GM23338 (cell line): ENCODE measurements at regions not wholly inside any gene's neighbourhood (a gene's known extent, or its start where the extent isn't known, plus 50 kb on each side); places are given as distances from the start of the nearest gene placed in this dataset.
A peak's percentile ranks its signal among the peaks of the same experiment; 100 is the strongest.

Experiments
- ATAC-seq: fragments of 200-7000 bp; cut with Tn5 transposase; 3 replicates; pipeline ENCODE4 v1.9.1; 2020
- DNase-seq: peaks from one replicate; pipeline ENCODE4 v3.0.0-alpha.2; 2015; ENCODE audit warnings: low spot score
- H2AFZ ChIP-seq: fragments of 200-600 bp; sonication (generic); 2 replicates; pipeline ENCODE4 v1.8.0; 2016; ENCODE audit warnings: antibody characterized with exemption, mild to moderate bottlenecking, moderate library complexity
- H3F3A ChIP-seq: fragments of 200-600 bp; sonication (generic); replicated peaks from 2 replicates; pipeline ENCODE4 v1.8.0; 2017; ENCODE audit warnings: antibody characterized with exemption, mixed run types, low read depth
- H3K27ac ChIP-seq: fragments of 200-600 bp; sonication (generic); 2 replicates; pipeline ENCODE4 v1.6.1; 2016; ENCODE audit warnings: low read depth
- H3K27me3 ChIP-seq: fragments of 200-600 bp; sonication (generic); 2 replicates; pipeline ENCODE4 v1.8.0; 2016; ENCODE audit warnings: mild to moderate bottlenecking, mixed run types, moderate library complexity; ENCODE audit not compliant: insufficient read depth
- H3K36me3 ChIP-seq: fragments of 200-600 bp; sonication (generic); 2 replicates; pipeline ENCODE4 v1.8.0; 2016; ENCODE audit warnings: mild to moderate bottlenecking; ENCODE audit not compliant: insufficient read depth
- H3K4me1 ChIP-seq: fragments of 200-600 bp; sonication (generic); 2 replicates; pipeline ENCODE4 v1.8.0; 2016; ENCODE audit warnings: mild to moderate bottlenecking, moderate library complexity; ENCODE audit not compliant: insufficient read depth
- H3K4me2 ChIP-seq: fragments of 200-600 bp; sonication (generic); 2 replicates; pipeline ENCODE4 v1.7.1; 2017; ENCODE audit warnings: mixed run types
- H3K4me3 ChIP-seq: fragments of 200-600 bp; sonication (generic); 2 replicates; pipeline ENCODE4 v1.6.1; 2016; ENCODE audit warnings: mixed run types
- H3K79me2 ChIP-seq: fragments of 200-600 bp; sonication (generic); replicated peaks from 2 replicates; pipeline ENCODE4 v1.8.0; 2017; ENCODE audit warnings: mild to moderate bottlenecking; ENCODE audit not compliant: insufficient read depth
- H3K9me2 ChIP-seq: fragments of 200-600 bp; sonication (generic); 2 replicates; pipeline ENCODE4 v1.8.0; 2017; ENCODE audit not compliant: insufficient read depth
- H4K20me1 ChIP-seq: fragments of 200-600 bp; sonication (generic); replicated peaks from 2 replicates; pipeline ENCODE4 v1.8.0; 2017; ENCODE audit warnings: mild to moderate bottlenecking; ENCODE audit not compliant: insufficient read depth
- H3K27ac Mint-ChIP-seq: 2 replicates; pipeline ENCODE4 v1.8.0; 2020; ENCODE audit warnings: inconsistent platforms, mild to moderate bottlenecking, moderate library complexity, mixed read lengths
- H3K27me3 Mint-ChIP-seq: 3 replicates; pipeline ENCODE4 v1.8.0; 2022; ENCODE audit warnings: low read depth, mild to moderate bottlenecking, moderate library complexity, mixed read lengths, inconsistent platforms; ENCODE audit not compliant: insufficient read depth, poor library complexity
- H3K36me3 Mint-ChIP-seq: 3 replicates; pipeline ENCODE4 v1.8.0; 2021; ENCODE audit warnings: low read depth, mild to moderate bottlenecking, inconsistent platforms, moderate library complexity, mixed read lengths
- H3K4me1 Mint-ChIP-seq: 3 replicates; pipeline ENCODE4 v1.8.0; 2020; ENCODE audit warnings: mild to moderate bottlenecking, inconsistent platforms, mixed read lengths
- H3K4me3 Mint-ChIP-seq: 3 replicates; pipeline ENCODE4 v1.8.0; 2021; ENCODE audit warnings: moderate library complexity, mild to moderate bottlenecking, inconsistent platforms, mixed read lengths
- H3K9me3 Mint-ChIP-seq: 3 replicates; pipeline ENCODE4 v1.8.0; 2020; ENCODE audit warnings: moderate library complexity, mild to moderate bottlenecking, inconsistent platforms, mixed read lengths
- CREB1 ChIP-seq: fragments of 250-450 bp; sonication (Bioruptor Pico); IDR thresholded peaks from 2 replicates; pipeline ENCODE4 v1.5.0; 2020; ENCODE audit warnings: low read depth, mild to moderate bottlenecking, moderate library complexity
- JUNB ChIP-seq: IDR thresholded peaks from one replicate; pipeline ENCODE4 v1.6.1; 2016; ENCODE audit warnings: antibody characterized with exemption; ENCODE audit not compliant: unreplicated experiment
- NANOG ChIP-seq: IDR thresholded peaks from 2 replicates; pipeline ENCODE4 v1.6.1; 2016; ENCODE audit warnings: antibody characterized with exemption, borderline replicate concordance
- STAT1 ChIP-seq: IDR thresholded peaks from one replicate; pipeline ENCODE4 v1.6.1; 2016; ENCODE audit warnings: antibody characterized with exemption; ENCODE audit not compliant: unreplicated experiment
- ZNF114 ChIP-seq: fragments of 250-450 bp; sonication (Bioruptor Pico); IDR thresholded peaks from 2 replicates; pipeline ENCODE4 v1.5.0; 2020; ENCODE audit warnings: mild to moderate bottlenecking, moderate library complexity
- ZNF331 ChIP-seq: fragments of 250-450 bp; sonication (Bioruptor Pico); IDR thresholded peaks from 2 replicates; pipeline ENCODE4 v1.5.0; 2020; ENCODE audit warnings: low read depth, mild to moderate bottlenecking, moderate library complexity
- ZNF462 ChIP-seq: fragments of 250-450 bp; sonication (Bioruptor Pico); IDR thresholded peaks from 2 replicates; pipeline ENCODE4 v1.5.0; 2020; ENCODE audit warnings: mild to moderate bottlenecking, moderate library complexity

- TF ChIP-seq JUNB, result no peak
Observed at GRCh38 chr1:55535724-55536544, 320.8 kb upstream of the USP24 start (continued).

GRCh38 chr1:55534565-55535121 is 319.5 kb upstream of the USP24 start:
- TF ChIP-seq STAT1, result no peak
- TF ChIP-seq ZNF114 (CRISPR knock-in tag), result no peak
- no peak for ATAC-seq

GRCh38 chr1:55531644-55532043 is 316.5 kb upstream of the USP24 start:
- Mint-ChIP-seq H3K9me3 (no peaks in the 10 kb centered on the region; the same call in 2 of the 3 replicates), H3K4me3 (no peak overlapping the region)

More at GRCh38 chr1:55534565-55535121, 319.5 kb upstream of the USP24 start:
- no peak overlapping the region for H3K4me3 Mint-ChIP-seq
- Histone ChIP-seq H3K4me3 (no peak overlapping the region), H4K20me1 (no peaks in the 10 kb centered on the region), H3K9me2 (no peaks in the 10 kb centered on the region; the same call in 1 of the 2 replicates), H2AFZ (no peak overlapping the region), H3F3A (no peaks in the 10 kb centered on the region), H3K36me3 (no peaks in the 10 kb centered on the region), H3K79me2 (no peaks in the 10 kb centered on the region), H3K27ac (no peak overlapping the region), H3K27me3 (no peaks in the 10 kb centered on the region), H3K4me2 (no peak overlapping the region), H3K4me1 (no peaks in the 10 kb centered on the region)
- DNase-seq, result no peak
- H3K9me3 Mint-ChIP-seq, result no peaks in the 10 kb centered on the region
- no peak overlapping the region for H3K27ac Mint-ChIP-seq
- H3K4me1 Mint-ChIP-seq, result peaks cover 3% of the 10 kb centered on the region; the same call in 2 of the 3 replicates
- no peaks in the 10 kb centered on the region for H3K36me3 Mint-ChIP-seq
- H3K27me3 Mint-ChIP-seq, result no peaks in the 10 kb centered on the region

GRCh38 chr1:55530749-55531478 is 315.8 kb upstream of the USP24 start:
- Histone ChIP-seq H3K4me3 (no peak overlapping the region), H2AFZ (0 out of 2 replicates have a peak overlapping the region, but pooled peaks have one; percentile 18), H3K27ac (no peak overlapping the region), H4K20me1 (no peaks in the 10 kb centered on the region), H3K36me3 (no peaks in the 10 kb centered on the region), H3K79me2 (no peaks in the 10 kb centered on the region), H3K4me2 (no peak overlapping the region), H3F3A (no peaks in the 10 kb centered on the region), H3K9me2 (no peaks in the 10 kb centered on the region; the same call in 1 of the 2 replicates), H3K27me3 (no peaks in the 10 kb centered on the region), H3K4me1 (no peaks in the 10 kb centered on the region)
- ATAC-seq (peak; percentile 90), DNase-seq (peak; percentile 13)
- Mint-ChIP-seq H3K27me3 (peaks cover 3% of the 10 kb centered on the region), H3K27ac (no peak overlapping the region), H3K4me1 (peaks cover 3% of the 10 kb centered on the region; the same call in 2 of the 3 replicates), H3K4me3 (no peak overlapping the region), H3K9me3 (no peaks in the 10 kb centered on the region; the same call in 2 of the 3 replicates), H3K36me3 (no peaks in the 10 kb centered on the region)
- TF ChIP-seq CREB1 (no peak), ZNF462 (CRISPR knock-in tag) (peak; percentile 64)

More at GRCh38 chr1:55531644-55532043, 316.5 kb upstream of the USP24 start:
- no peak for DNase-seq
- no peaks in the 10 kb centered on the region for H3K4me1 ChIP-seq
- no peak for ATAC-seq
- H3K27ac Mint-ChIP-seq, result no peak overlapping the region
- H4K20me1 ChIP-seq, result no peaks in the 10 kb centered on the region
- H3K79me2 ChIP-seq, result no peaks in the 10 kb centered on the region
- no peaks in the 10 kb centered on the region for H3K27me3 ChIP-seq
- TF ChIP-seq ZNF331 (CRISPR knock-in tag), result no peak
- TF ChIP-seq NANOG, result no peak
- no peak for TF ChIP-seq CREB1
- TF ChIP-seq STAT1, result no peak
- no peak overlapping the region for H3K4me2 ChIP-seq
- no peak overlapping the region for H3K4me3 ChIP-seq
- peaks cover 3% of the 10 kb centered on the region; the same call in 2 of the 3 replicates for H3K4me1 Mint-ChIP-seq
- H3K9me2 ChIP-seq, result no peaks in the 10 kb centered on the region; the same call in 1 of the 2 replicates
- H2AFZ ChIP-seq, result no peak overlapping the region
- H3K36me3 ChIP-seq, result no peaks in the 10 kb centered on the region
- H3K36me3 Mint-ChIP-seq, result no peaks in the 10 kb centered on the region
- H3K27ac ChIP-seq, result no peak overlapping the region
- H3K27me3 Mint-ChIP-seq, result peaks cover 3% of the 10 kb centered on the region
- H3F3A ChIP-seq, result no peaks in the 10 kb centered on the region
